GM10248 (cell line): ENCODE measurements at regions not wholly inside any gene's neighbourhood (a gene's known extent, or its start where the extent isn't known, plus 50 kb on each side); places are given as distances from the start of the nearest gene placed in this dataset.

Experiments
- CTCF ChIA-PET: fragments of 300-600 bp; sonication (Branson Sonifier 250); formaldehyde crosslinking; extraction: SDS; loops from one replicate; lab custom pipeline; 2021; ENCODE audit warnings: antibody characterized with exemption; lab: Yijun Ruan, JAX
- POLR2A ChIA-PET: fragments of 350-650 bp; sonication (Branson Sonifier 250); formaldehyde crosslinking; extraction: SDS; loops from one replicate; lab custom pipeline; 2020; ENCODE audit warnings: antibody characterized with exemption; lab: Yijun Ruan, JAX
- DNase-seq: peaks from one replicate; pipeline ENCODE4 v3.0.0; 2012; ENCODE audit errors: extremely low spot score
- CTCF ChIP-seq: IDR thresholded peaks from 2 replicates; pipeline ENCODE4 v1.5.1; 2012; ENCODE audit warnings: mild to moderate bottlenecking, low read depth; ENCODE audit errors: extremely low read depth, missing control alignments, control extremely low read depth

DNA sequence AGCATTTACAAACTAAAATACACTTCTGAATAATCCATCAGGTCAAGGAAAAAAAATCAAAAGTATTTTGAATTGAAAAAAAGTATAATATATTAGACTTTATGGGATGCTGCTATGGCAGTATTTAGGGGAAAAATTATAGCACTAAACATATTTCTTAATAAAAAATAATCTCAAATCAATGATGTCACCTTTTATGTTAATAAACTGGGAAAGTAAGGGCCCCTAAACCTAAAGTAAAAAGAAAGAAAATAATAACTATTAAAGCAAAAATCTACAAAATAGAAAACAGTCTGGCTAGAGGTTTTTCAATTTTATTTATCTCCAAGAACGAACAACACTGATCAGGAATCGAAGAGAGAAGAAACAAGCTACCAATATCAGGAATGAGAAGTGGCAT, 160.8 kb upstream of the PLXNA2 start:
- DNase-seq: no peak
- ChIA-PET POLR2A (no interaction called here), CTCF (interaction anchor here (1.5 kb wide), 1 partner anchor 11 kb away, joined by 3 read pairs; no protein-coding TSS in a partner anchor)
- TF ChIP-seq CTCF: no peak

- ChIA-PET CTCF (no interaction called here), POLR2A (no interaction called here)
- no peak for TF ChIP-seq CTCF
- DNase-seq: no peak
Measured at GRCh38 chr1:208409176-208409575, 165.0 kb upstream of the PLXNA2 start.

DNA sequence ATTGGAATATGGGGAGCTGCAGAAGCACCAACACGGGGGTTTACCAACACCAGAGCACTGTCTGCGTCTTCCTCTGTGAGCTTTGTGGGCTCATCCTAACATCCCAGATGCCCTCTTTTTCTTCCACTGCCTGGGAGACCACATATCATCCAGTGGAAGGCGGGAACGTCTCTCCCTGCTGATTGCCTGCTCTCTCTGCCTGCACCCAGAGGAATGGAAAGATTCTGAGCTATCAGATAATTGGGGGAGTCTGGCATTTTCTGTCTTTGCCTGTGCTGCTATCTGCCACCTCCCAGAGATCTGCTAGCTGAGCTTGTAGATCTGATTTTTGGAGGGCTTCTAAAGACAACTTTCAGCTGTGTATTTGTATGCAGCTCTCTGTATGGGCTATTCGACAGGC, 166.2 kb upstream of the PLXNA2 start:
- no peak for DNase-seq
- TF ChIP-seq CTCF: no peak
- ChIA-PET CTCF (no interaction called here), POLR2A (no interaction called here)

- DNase-seq: no peak
- ChIA-PET POLR2A (no interaction called here), CTCF (interaction anchor here (1.4 kb wide), 1 partner anchor 9 kb away, joined by 3 read pairs; no protein-coding TSS in a partner anchor)
- no peak for TF ChIP-seq CTCF
Measured at GRCh38 chr1:208413006-208413405, 168.8 kb upstream of the PLXNA2 start.

DNA sequence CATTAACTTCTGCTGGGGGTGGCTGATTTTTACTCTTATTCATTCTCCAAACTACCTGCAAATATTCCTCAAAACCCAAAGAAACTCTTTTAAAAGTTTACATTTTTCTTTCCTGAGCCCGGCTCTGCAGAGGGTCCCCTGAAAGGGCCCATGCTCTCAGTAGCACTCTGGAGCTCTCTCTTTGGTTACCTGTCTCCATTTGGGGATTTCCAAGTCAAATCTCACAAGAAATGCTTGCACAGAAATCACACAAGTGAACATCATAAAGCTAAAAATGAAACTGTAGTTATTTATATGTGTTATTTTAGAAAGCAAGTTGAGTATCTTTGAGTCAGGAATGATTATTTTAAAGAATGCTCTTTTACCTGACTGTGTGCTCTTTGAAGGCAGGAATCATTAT, 174.5 kb upstream of the PLXNA2 start:
- no peak for DNase-seq
- POLR2A ChIA-PET: no interaction called here
- CTCF ChIA-PET: interaction anchor here (1.0 to 1.7 kb wide), 2 partner anchors 13 to 15 kb away, joined by 4 to 5 read pairs; no protein-coding TSS in a partner anchor
- no peak for TF ChIP-seq CTCF

DNA sequence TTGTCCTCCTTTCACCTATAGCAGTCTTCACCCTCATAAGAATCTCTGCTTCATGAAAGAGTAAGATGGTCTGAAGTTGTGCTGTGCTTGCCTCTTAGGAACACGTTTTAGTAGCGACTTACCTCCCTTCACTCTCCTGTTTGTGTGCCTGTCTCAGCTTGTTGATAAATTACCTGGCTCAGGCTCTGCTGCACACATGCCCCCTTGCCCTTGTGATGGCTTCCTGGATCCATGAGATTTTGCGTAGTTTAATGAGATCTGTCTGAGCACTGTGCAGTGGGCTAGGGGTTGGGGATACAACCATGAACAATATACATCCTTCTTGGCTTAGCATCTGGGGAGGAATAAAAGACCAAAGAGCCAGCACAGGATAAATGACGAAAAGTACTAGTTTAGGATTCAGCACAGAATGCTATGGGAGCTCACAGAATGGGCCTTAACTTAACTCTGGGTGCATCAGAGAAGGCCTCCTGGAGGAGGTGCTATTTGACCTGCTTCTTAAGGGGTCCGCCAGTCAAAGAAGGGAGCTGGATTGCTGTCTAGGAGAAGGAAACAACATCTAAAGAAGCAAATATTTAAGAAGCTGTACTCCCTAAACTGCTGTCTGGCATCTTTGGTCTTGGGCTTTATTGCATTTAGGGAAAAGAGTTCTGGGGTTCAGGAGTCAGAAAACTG, 175.7 kb upstream of the PLXNA2 start:
- ChIA-PET POLR2A (no interaction called here), CTCF (interaction anchor here (1.7 kb wide), 1 partner anchor 11 kb away, joined by 5 read pairs; no protein-coding TSS in a partner anchor)
- DNase-seq: no peak
- TF ChIP-seq CTCF: no peak

DNA sequence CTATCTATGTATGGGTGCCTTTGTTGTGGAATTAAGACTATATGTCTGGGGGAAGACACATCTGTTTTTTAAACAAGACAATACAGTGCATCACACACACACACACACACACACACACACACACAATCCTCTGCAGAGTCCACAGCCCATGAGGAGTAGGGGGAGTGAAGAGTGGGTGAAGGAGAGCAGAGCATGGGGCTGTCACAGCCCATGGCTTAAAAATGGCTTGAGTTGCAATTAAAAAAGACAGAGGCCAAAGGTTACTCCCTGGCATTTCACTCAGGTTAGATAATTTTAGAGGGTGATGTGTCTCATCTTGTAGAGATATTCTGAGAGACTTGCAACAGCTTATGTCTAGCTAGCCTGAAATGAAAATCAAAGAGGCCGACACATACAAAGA, 176.5 kb upstream of the PLXNA2 start:
- CTCF ChIA-PET: no interaction called here
- no peak for TF ChIP-seq CTCF
- no peak for DNase-seq
- POLR2A ChIA-PET: no interaction called here
